ENCODE measurements at regions not wholly inside any gene's neighbourhood (a gene's known extent, or its start where the extent isn't known, plus 50 kb on each side); places are given as distances from the start of the nearest gene placed in this dataset.

DNA sequence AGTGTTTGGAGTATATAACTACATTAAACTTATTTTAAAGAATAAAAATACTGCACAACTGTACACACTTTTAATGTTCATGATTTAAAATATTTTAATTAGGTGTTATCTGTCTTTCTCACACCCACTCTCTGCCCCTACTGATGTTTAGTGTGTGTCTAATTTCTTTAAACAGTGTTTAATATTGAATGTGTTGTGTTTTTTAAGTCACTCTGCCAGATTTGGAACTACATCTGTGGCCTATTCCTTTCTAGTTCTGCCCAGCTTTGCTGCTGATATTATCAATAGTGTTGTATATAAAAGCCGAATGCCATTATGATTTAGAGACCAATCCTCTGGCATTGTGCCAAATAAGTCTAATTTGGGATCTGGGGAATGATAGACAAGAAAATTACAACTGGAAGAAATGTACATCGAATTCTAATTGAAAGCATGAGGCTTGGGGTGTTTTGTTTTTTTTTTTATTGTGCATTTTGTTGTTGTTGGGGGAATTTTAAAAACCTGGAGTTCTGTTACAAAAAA lies 398.0 kb downstream of the CPS1 start:
- TF ChIP-seq ARNT (IDR thresholded peaks at IDR 0.05) (no peak), CTBP1 (IDR thresholded peaks at IDR 0.05; ENCODE audit: borderline replicate concordance) (no peak), NFRKB (IDR thresholded peaks at IDR 0.05) (no peak), SUZ12 (IDR thresholded peaks at IDR 0.05) (no peak), SP1 (IDR thresholded peaks at IDR 0.05) (no peak), ELF4 (IDR thresholded peaks at IDR 0.05) (no peak), BHLHE40 (IDR thresholded peaks at IDR 0.05; ENCODE audit: borderline replicate concordance) (no peak), HDGF (IDR thresholded peaks at IDR 0.05; ENCODE audit: borderline replicate concordance) (no peak), FOXK2 (IDR thresholded peaks at IDR 0.05) (no peak), ZNF384 (IDR thresholded peaks at IDR 0.05) (no peak)
- TF ChIP-seq, protein P1, sequence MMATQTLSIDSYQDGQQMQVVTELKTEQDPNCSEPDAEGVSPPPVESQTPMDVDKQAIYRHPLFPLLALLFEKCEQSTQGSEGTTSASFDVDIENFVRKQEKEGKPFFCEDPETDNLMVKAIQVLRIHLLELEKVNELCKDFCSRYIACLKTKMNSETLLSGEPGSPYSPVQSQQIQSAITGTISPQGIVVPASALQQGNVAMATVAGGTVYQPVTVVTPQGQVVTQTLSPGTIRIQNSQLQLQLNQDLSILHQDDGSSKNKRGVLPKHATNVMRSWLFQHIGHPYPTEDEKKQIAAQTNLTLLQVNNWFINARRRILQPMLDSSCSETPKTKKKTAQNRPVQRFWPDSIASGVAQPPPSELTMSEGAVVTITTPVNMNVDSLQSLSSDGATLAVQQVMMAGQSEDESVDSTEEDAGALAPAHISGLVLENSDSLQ (IDR thresholded peaks at IDR 0.05) = no peak
